ENCODE measurements at regions not wholly inside any gene's neighbourhood (a gene's known extent, or its start where the extent isn't known, plus 50 kb on each side); places are given as distances from the start of the nearest gene placed in this dataset.

DNA sequence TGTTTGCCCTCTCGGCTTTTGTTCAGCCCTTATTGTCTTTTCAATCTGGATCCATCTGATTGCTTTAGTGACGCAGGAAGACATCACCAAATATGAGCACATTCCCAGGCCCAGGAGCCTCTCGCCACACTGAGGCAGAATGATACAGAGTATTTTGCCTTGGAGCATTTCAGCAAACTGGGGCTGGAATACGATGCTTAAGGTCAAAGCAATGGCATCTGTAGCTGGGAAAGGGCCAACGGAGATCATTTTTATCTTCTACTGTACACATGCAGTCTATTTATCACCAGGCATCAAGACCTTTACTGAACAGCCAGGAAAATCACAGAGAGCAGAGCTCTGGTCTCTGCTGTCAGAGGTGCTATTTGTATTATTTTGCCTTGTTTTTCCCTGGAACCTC lies 655.3 kb downstream of the RNF144B start:
- no peak for TF ChIP-seq POLR2A (IDR thresholded peaks at IDR 0.05; ENCODE audit: extremely low read depth, insufficient read length)
- TF ChIP-seq, protein P1, sequence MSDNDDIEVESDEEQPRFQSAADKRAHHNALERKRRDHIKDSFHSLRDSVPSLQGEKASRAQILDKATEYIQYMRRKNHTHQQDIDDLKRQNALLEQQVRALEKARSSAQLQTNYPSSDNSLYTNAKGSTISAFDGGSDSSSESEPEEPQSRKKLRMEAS (IDR thresholded peaks at IDR 0.05; ENCODE audit: low read depth, low read length): no peak
- no peak for TF ChIP-seq CTCF (IDR thresholded peaks at IDR 0.05; ENCODE audit: low read depth, low read length)
